Activated CD8-positive, alpha-beta T cell treated with anti-CD3 and anti-CD28 coated beads, Interleukin-2, amount 10 ng/mL, durations not matched to agents 7 days and 5 days (primary cell): ENCODE measurements at regions not wholly inside any gene's neighbourhood (a gene's known extent, or its start where the extent isn't known, plus 50 kb on each side); places are given as distances from the start of the nearest gene placed in this dataset.

Experiments used
- ATAC-seq: fragments of 150-1000 bp; cut with Tn5 transposase; one replicate; pipeline ENCODE4 v1.10.0; 2021; ENCODE audit warnings: moderate library complexity
- CTCF ChIA-PET: fragments of 350-600 bp; sonication (Branson Sonifier 250); formaldehyde crosslinking; loops from one replicate; lab custom pipeline; 2021; ENCODE audit warnings: antibody characterized with exemption; lab: Charles Lee
- POLR2A ChIA-PET: fragments of 350-600 bp; sonication (Branson Sonifier 250); formaldehyde crosslinking; loops from one replicate; lab custom pipeline; 2021; ENCODE audit warnings: antibody characterized with exemption; lab: Charles Lee
- DNase-seq: peaks from one replicate; pipeline ENCODE4 v3.0.0-alpha.2; 2020
- H3K27ac Mint-ChIP-seq: one replicate; pipeline ENCODE4 v1.8.0; 2021; ENCODE audit warnings: mild to moderate bottlenecking, mixed read lengths
- H3K27me3 Mint-ChIP-seq: one replicate; pipeline ENCODE4 v1.8.0; 2021; ENCODE audit warnings: low read depth, mixed read lengths
- H3K36me3 Mint-ChIP-seq: one replicate; pipeline ENCODE4 v1.8.0; 2021; ENCODE audit warnings: low read depth, mixed read lengths
- H3K4me1 Mint-ChIP-seq: one replicate; pipeline ENCODE4 v1.8.0; 2021; ENCODE audit warnings: low read depth, mixed read lengths
- H3K4me3 Mint-ChIP-seq: one replicate; pipeline ENCODE4 v1.8.0; 2021; ENCODE audit warnings: mild to moderate bottlenecking, mixed read lengths
- H3K9me3 Mint-ChIP-seq: one replicate; pipeline ENCODE4 v1.8.0; 2022; ENCODE audit warnings: mixed read lengths; ENCODE audit not compliant: insufficient read depth

GRCh38 chr6:14635934-14636591 is 518.5 kb downstream of the CD83 start:
- Mint-ChIP-seq H3K36me3 (no peaks in the 10 kb centered on the region), H3K9me3 (no peaks in the 10 kb centered on the region), H3K4me1 (peaks cover 47% of the 10 kb centered on the region), H3K27me3 (peaks cover 26% of the 10 kb centered on the region), H3K4me3 (peak overlapping the region; percentile 49), H3K27ac (peak overlapping the region; percentile 70)
- DNase-seq (peak; percentile 60), ATAC-seq (peak; percentile 78)
- ChIA-PET CTCF (interaction anchor here (0.9 to 2.0 kb wide), 6 partner anchors 12 to 426 kb away, joined by 3 to 7 read pairs (median 6); no protein-coding TSS in a partner anchor), POLR2A (interaction anchor here (1.0 to 1.3 kb wide), 3 partner anchors 25 to 437 kb away, joined by 3 to 5 read pairs (median 4); no protein-coding TSS in a partner anchor)

DNA sequence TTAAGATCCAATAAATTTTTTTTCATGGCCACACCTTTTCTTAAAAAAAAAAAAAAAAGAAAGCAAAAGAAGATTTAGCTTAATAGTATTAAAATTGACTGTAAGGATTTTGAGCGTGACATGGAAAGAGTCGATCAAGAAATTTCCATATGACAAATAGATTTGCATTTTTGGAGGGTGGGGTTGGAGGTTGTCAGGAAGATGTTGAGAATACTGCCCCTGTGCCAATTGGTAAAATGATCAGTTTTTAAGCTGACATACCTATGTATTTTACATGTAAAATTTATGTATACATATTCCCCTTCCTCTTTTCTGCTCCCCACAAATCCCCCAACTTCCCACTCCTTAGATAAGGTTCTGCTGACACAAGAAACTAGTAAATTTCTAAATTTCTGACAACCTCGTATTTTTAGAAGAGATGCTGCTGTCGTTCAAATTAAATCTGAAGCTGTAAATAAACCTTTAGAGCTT is 520.9 kb downstream of the CD83 start:
- H3K4me3 Mint-ChIP-seq, result no peak overlapping the region
- no peak overlapping the region for H3K27ac Mint-ChIP-seq
- H3K9me3 Mint-ChIP-seq, result no peaks in the 10 kb centered on the region
- DNase-seq (no peak), ATAC-seq (no peak)
- no peaks in the 10 kb centered on the region for H3K36me3 Mint-ChIP-seq
- ChIA-PET POLR2A (no interaction called here), CTCF (no interaction called here)
- peaks cover 46% of the 10 kb centered on the region for H3K4me1 Mint-ChIP-seq
- peaks cover 20% of the 10 kb centered on the region for H3K27me3 Mint-ChIP-seq

DNA sequence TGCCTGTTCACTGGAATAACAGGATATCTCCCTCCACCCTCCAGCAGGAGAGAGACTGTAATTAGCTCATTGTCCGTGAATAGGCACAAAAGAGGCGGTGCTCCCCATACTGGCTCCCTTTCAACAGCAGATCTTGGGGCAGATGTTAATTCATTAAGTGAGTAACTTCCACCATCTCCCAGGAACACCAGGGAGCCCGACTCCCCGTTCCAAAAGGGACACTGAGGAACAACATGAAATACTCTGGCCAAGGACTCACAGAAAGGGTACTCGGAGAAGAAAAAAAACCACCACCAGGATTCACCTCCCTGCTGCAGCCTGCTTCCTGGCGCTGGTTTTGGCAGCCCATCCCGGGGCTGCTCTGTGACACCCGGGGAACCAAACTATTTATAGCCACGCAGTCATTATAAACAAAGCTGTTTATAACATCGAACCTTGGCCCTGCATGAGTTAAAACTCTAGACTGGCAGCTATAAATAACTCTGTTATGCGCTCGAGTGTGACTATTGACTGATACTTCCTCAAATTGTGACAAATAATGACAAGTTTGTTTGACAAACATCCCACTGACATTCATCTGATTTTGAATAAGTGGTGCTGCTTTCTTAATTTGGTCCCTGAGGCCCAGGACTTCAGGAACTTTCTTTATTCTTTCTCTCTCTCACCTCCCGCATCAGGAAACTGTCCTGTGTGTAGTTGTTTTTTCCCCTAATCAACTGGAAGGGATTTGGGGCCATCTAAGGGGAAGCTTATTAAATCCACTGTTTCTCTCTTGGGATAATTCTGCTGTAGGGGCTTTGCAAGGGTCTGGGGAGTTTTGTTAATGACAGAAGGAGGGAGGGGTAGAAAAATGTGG is 521.6 kb downstream of the CD83 start:
- peaks cover 39% of the 10 kb centered on the region for H3K4me1 Mint-ChIP-seq
- H3K9me3 Mint-ChIP-seq, result no peaks in the 10 kb centered on the region

GRCh38 chr6:14639983-14640599 is 522.5 kb downstream of the CD83 start:
- no peaks in the 10 kb centered on the region for H3K9me3 Mint-ChIP-seq
- ChIA-PET CTCF (interaction anchor here (0.8 kb wide), 1 partner anchor 17 kb away, joined by 3 read pairs; no protein-coding TSS in a partner anchor), POLR2A (no interaction called here)
- no peak overlapping the region for H3K4me3 Mint-ChIP-seq
- H3K36me3 Mint-ChIP-seq, result no peaks in the 10 kb centered on the region
- H3K27me3 Mint-ChIP-seq, result peaks cover 16% of the 10 kb centered on the region
- H3K4me1 Mint-ChIP-seq, result peaks cover 30% of the 10 kb centered on the region
- no peak overlapping the region for H3K27ac Mint-ChIP-seq
- no peak for DNase-seq
- ATAC-seq, result no peak

More for the DNA sequence above, 521.6 kb downstream of the CD83 start:
- POLR2A ChIA-PET, result no interaction called here
- CTCF ChIA-PET, result no interaction called here
- peaks cover 16% of the 10 kb centered on the region for H3K27me3 Mint-ChIP-seq
- DNase-seq (no peak), ATAC-seq (no peak)
- no peaks in the 10 kb centered on the region for H3K36me3 Mint-ChIP-seq
- no peak overlapping the region for H3K4me3 Mint-ChIP-seq
- no peak overlapping the region for H3K27ac Mint-ChIP-seq

DNA sequence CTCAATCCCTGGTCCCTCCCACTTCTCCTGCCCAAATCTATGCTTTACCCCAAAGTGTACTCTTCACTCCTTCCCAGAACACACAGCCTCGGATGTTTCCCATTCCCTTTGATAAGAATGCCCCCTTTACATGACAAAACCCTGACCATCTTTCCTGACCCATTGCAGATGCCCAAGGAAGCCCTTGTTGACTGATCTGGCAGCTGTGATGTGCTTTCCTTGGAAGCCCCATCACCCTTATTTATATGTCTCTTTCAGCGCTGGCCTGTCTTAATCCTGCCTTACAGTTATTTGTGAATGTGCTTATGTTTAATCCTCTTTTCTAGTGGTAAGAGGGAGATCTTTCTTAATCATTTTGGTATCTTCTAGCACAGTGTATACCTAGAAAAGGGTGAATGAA is 523.1 kb downstream of the CD83 start:
- H3K27ac Mint-ChIP-seq, result no peak overlapping the region
- H3K36me3 Mint-ChIP-seq, result no peaks in the 10 kb centered on the region
- H3K4me1 Mint-ChIP-seq, result peaks cover 24% of the 10 kb centered on the region
- peaks cover 16% of the 10 kb centered on the region for H3K27me3 Mint-ChIP-seq
- DNase-seq (no peak), ATAC-seq (no peak)
- ChIA-PET CTCF (interaction anchor here (0.8 kb wide), 1 partner anchor 17 kb away, joined by 3 read pairs; no protein-coding TSS in a partner anchor), POLR2A (no interaction called here)
- no peaks in the 10 kb centered on the region for H3K9me3 Mint-ChIP-seq
- no peak overlapping the region for H3K4me3 Mint-ChIP-seq

DNA sequence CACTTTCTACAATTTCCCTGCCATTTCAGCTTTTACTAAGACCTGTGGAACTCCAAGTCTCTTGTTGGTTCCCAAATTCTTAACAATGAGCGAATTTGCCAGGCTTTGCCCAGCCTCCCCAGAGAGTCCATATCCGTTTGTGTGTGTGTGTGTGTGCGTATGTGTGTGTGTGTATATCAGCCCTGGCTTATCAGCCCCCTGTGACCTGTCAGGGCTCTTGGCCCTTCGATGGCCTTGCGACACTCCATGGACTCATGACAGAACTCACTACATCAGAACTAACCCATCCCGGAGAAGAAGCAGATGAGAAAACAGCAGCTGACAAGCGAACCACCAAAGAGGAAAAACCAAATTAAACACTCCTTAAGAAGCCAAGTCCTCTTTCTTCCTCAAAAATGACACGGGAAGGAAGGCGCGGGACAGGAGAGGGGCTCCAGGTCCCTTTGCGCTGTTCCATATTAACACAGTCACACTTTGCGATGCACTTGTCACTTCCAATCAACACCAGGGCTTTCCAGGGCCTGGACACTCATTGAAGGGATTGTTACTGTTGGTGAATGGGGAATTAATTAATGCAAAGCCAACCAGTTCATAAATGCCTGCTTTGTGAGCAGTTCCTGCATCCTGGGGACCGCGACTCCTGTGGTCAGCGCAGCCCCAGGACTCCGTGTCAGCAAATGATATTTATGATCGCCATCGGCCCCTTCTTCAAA is 524.0 kb downstream of the CD83 start:
- CTCF ChIA-PET, result no interaction called here
- Mint-ChIP-seq H3K36me3 (no peaks in the 10 kb centered on the region), H3K27me3 (peaks cover 16% of the 10 kb centered on the region), H3K4me1 (peaks cover 15% of the 10 kb centered on the region), H3K4me3 (no peak overlapping the region), H3K27ac (no peak overlapping the region), H3K9me3 (no peaks in the 10 kb centered on the region)
- DNase-seq (no peak), ATAC-seq (no peak)
- POLR2A ChIA-PET, result no interaction called here

- POLR2A ChIA-PET, result no interaction called here
- Mint-ChIP-seq H3K4me1 (peaks cover 9% of the 10 kb centered on the region), H3K4me3 (no peak overlapping the region), H3K36me3 (no peaks in the 10 kb centered on the region), H3K9me3 (no peaks in the 10 kb centered on the region), H3K27ac (no peak overlapping the region), H3K27me3 (peaks cover 16% of the 10 kb centered on the region)
- ATAC-seq (no peak), DNase-seq (no peak)
- CTCF ChIA-PET, result no interaction called here
These were observed 524.5 kb downstream of the CD83 start for GRCh38 chr6:14642136-14642505.

DNA sequence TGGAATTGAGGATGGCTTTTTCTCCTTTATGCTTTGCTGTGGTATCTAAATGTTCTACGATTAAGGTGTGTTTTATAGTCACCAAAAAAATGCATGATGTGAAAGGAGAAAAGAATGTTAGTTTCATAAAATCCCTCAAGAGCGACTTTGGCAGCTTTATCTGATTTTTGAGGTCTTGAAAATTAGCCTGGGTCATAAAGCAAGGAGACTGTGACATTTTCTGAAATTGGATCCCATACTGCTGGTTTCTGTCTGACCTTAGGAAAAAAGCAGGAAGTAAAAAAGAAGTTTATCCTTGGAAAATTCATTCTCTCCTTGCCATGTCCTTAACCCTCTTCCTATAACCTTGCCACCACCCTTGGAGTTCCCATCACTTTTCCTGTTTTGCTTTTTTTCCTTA is 525.3 kb downstream of the CD83 start:
- ATAC-seq (no peak), DNase-seq (no peak)
- Mint-ChIP-seq H3K4me3 (no peak overlapping the region), H3K4me1 (peaks cover 6% of the 10 kb centered on the region), H3K27me3 (peaks cover 14% of the 10 kb centered on the region), H3K27ac (no peak overlapping the region), H3K9me3 (no peaks in the 10 kb centered on the region), H3K36me3 (peaks cover 2% of the 10 kb centered on the region)
- POLR2A ChIA-PET, result no interaction called here
- CTCF ChIA-PET, result no interaction called here

GRCh38 chr6:14644381-14644780 is 526.8 kb downstream of the CD83 start:
- ATAC-seq, result no peak
- Mint-ChIP-seq H3K4me3 (no peak overlapping the region), H3K27me3 (peaks cover 8% of the 10 kb centered on the region), H3K36me3 (peaks cover 2% of the 10 kb centered on the region), H3K27ac (no peak overlapping the region), H3K9me3 (no peaks in the 10 kb centered on the region), H3K4me1 (no peaks in the 10 kb centered on the region)
- ChIA-PET POLR2A (no interaction called here), CTCF (no interaction called here)
- DNase-seq, result no peak

DNA sequence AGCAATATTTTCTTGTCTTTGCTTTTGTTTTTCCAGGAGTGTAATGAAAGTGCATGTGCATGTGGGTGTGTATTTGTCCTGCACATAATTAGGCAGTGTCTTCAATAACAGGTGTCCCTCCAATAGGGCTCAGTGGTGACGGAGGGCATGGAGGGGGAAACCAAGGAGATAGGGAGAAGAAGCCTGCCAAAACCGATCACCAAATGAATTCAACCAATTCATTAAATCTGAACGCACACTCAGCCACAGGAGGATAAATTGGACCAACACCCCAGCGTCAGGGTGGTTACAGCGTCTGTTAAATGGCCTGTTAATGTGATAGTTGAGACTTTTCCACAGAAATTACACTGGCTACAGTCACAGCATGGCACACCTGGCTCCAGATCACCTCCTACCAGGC is 527.6 kb downstream of the CD83 start:
- no peaks in the 10 kb centered on the region for H3K4me1 Mint-ChIP-seq
- CTCF ChIA-PET, result no interaction called here
- POLR2A ChIA-PET, result no interaction called here

DNA sequence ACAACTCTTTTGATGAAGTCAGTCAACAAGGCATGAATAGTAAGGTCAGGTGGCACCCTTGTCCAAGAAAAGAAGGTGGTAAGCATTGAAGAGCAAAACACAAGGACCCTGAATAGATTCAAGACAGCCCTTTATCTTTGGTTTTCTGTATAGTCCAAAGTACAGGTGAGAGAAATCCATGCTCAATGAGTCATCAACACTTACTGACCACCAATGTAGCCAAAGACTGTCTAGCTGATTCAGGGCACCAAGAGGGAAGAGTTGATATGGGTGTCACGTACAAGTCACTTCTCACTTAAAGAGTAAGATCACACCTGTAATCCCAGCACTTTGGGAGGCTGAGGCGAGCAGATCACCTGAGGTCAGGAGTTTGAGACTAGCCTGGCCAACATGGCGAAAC is 528.3 kb downstream of the CD83 start:
- no peaks in the 10 kb centered on the region for H3K9me3 Mint-ChIP-seq

More for the DNA sequence above, 527.6 kb downstream of the CD83 start:
- Mint-ChIP-seq H3K9me3 (no peaks in the 10 kb centered on the region), H3K27ac (no peak overlapping the region), H3K36me3 (peaks cover 2% of the 10 kb centered on the region), H3K27me3 (peaks cover 5% of the 10 kb centered on the region), H3K4me3 (no peak overlapping the region)
- no peak for ATAC-seq
- no peak for DNase-seq

More for the DNA sequence above, 528.3 kb downstream of the CD83 start:
- DNase-seq (no peak), ATAC-seq (no peak)
- ChIA-PET POLR2A (interaction anchor here (0.5 kb wide), 1 partner anchor 80 kb away, joined by 3 read pairs; no protein-coding TSS in a partner anchor), CTCF (no interaction called here)
- peaks cover 2% of the 10 kb centered on the region for H3K36me3 Mint-ChIP-seq
- H3K4me1 Mint-ChIP-seq, result no peaks in the 10 kb centered on the region
- H3K4me3 Mint-ChIP-seq, result no peak overlapping the region
- H3K27me3 Mint-ChIP-seq, result no peaks in the 10 kb centered on the region
- no peak overlapping the region for H3K27ac Mint-ChIP-seq
